A549 (cell line): ENCODE measurements at regions not wholly inside any gene's neighbourhood (a gene's known extent, or its start where the extent isn't known, plus 50 kb on each side); places are given as distances from the start of the nearest gene placed in this dataset.

Source experiments
- ATAC-seq, 2 experiments: fragments of 200-7000 bp in 1 of 2; fragments of >200 bp in 1 of 2; cut with Nextera tagmentation in 1 of 2; cut with Tn5 transposase in 1 of 2; 3 replicates each; pipeline versions ENCODE4 v1.8.0 to v1.9.1; 2018 to 2020; ENCODE audit warnings: mild to moderate bottlenecking in 1 of 2, moderate library complexity in 1 of 2
- CTCF ChIA-PET: fragments of 300-600 bp; sonication (Branson Sonifier 250); formaldehyde crosslinking; extraction: SDS; loops from one replicate; lab custom pipeline; 2021; ENCODE audit warnings: antibody characterized with exemption, inconsistent platforms; lab: Yijun Ruan, JAX
- POLR2A ChIA-PET: fragments of 350-600 bp; formaldehyde crosslinking; extraction: SDS; loops from one replicate; lab custom pipeline; 2021; ENCODE audit warnings: antibody characterized with exemption, inconsistent platforms; lab: Yijun Ruan, JAX
- DNase-seq, 2 experiments: peaks; one replicate each; pipeline versions ENCODE4 v3.0.0 to v3.0.0-alpha.2; 2011 to 2016; ENCODE audit warnings: low read depth in 1 of 2, low spot score in 1 of 2
- FAIRE-seq: peaks from 2 replicates; lab custom pipeline; 2011; peaks lifted over from hg19 to GRCh38; lab: Jason Lieb, UNC
- H3K27ac ChIP-seq, 2 experiments: fragments of >200 bp; sonication (Bioruptor Twin); formaldehyde crosslinking; 3 replicates each; pipeline ENCODE4 v1.5.1; 2016 to 2017
- H3K4me1 ChIP-seq: fragments of >200 bp; sonication (Bioruptor Twin); formaldehyde crosslinking; 3 replicates; pipeline ENCODE4 v1.6.1; 2016
- H3K4me2 ChIP-seq: fragments of >200 bp; sonication (Bioruptor Twin); formaldehyde crosslinking; 3 replicates; pipeline ENCODE4 v1.6.1; 2016
- H3K4me3 ChIP-seq: fragments of >200 bp; sonication (Bioruptor Twin); formaldehyde crosslinking; 3 replicates; pipeline ENCODE4 v1.5.1; 2016
- H3K9me3 ChIP-seq: fragments of >200 bp; sonication (Bioruptor Twin); formaldehyde crosslinking; 3 replicates; pipeline ENCODE4 v1.6.1; 2016
- CBX8 ChIP-seq: fragments of 200-600 bp; sonication (generic); IDR thresholded peaks from 2 replicates; pipeline ENCODE4 v1.6.1; 2016
- CEBPB ChIP-seq, 2 experiments: fragments of >200 bp in 1 of 2; sonication (Bioruptor Twin) in 1 of 2; formaldehyde crosslinking in 1 of 2; IDR thresholded peaks; 2 replicates each; pipeline ENCODE4 v1.6.1; 2012 to 2016
- CHD2 ChIP-seq: fragments of 150-350 bp; IDR thresholded peaks from 2 replicates; pipeline ENCODE4 v1.6.1; 2014; ENCODE audit warnings: low read length; ENCODE audit not compliant: partially characterized antibody
- EHF ChIP-seq: fragments of 250-450 bp; sonication (Bioruptor Pico); IDR thresholded peaks from 2 replicates; pipeline ENCODE4 v1.5.0; 2020; ENCODE audit warnings: mild to moderate bottlenecking
- EP300 ChIP-seq, 2 experiments: fragments of >200 bp; sonication (Bioruptor Twin); formaldehyde crosslinking; IDR thresholded peaks; 2 replicates in 1 of 2; 3 replicates in 1 of 2; pipeline ENCODE4 v1.6.1; 2016 to 2017
- FOSB ChIP-seq: fragments of 250-450 bp; sonication (Bioruptor Pico); IDR thresholded peaks from 2 replicates; pipeline ENCODE4 v1.5.0; 2020; ENCODE audit warnings: mild to moderate bottlenecking, moderate library complexity
- FOSL2 ChIP-seq, 2 experiments: fragments of 450-650 bp in 1 of 2; fragments of >200 bp in 1 of 2; sonication (Bioruptor Twin) in 1 of 2; formaldehyde crosslinking; IDR thresholded peaks; 2 replicates each; pipeline versions ENCODE4 v1.5.0 to v1.6.1; 2016 to 2020; ENCODE audit warnings: mild to moderate bottlenecking in 1 of 2, moderate library complexity in 1 of 2
- FOXS1 ChIP-seq: fragments of 250-450 bp; sonication (Bioruptor Pico); IDR thresholded peaks from 2 replicates; pipeline ENCODE4 v1.5.0; 2020; ENCODE audit warnings: mild to moderate bottlenecking, moderate library complexity
- GATA3 ChIP-seq: IDR thresholded peaks from 2 replicates; pipeline ENCODE4 v1.6.1; 2012; ENCODE audit warnings: borderline replicate concordance
- HEYL ChIP-seq: fragments of 250-450 bp; sonication (Bioruptor Pico); IDR thresholded peaks from 2 replicates; pipeline ENCODE4 v1.8.0; 2021; ENCODE audit warnings: mild to moderate bottlenecking, moderate library complexity
- HOXA7 ChIP-seq: fragments of 250-450 bp; sonication (Bioruptor Pico); IDR thresholded peaks from 2 replicates; pipeline ENCODE4 v1.5.0; 2020; ENCODE audit warnings: mild to moderate bottlenecking, moderate library complexity
- HOXB13 ChIP-seq: fragments of 250-450 bp; sonication (Bioruptor Pico); IDR thresholded peaks from 2 replicates; pipeline ENCODE4 v1.5.0; 2020; ENCODE audit warnings: low read depth, mild to moderate bottlenecking, moderate library complexity
- HOXB5 ChIP-seq: fragments of 250-450 bp; sonication (Bioruptor Pico); IDR thresholded peaks from 2 replicates; pipeline ENCODE4 v1.5.0; 2020; ENCODE audit warnings: mild to moderate bottlenecking, moderate library complexity
- KDM5A ChIP-seq: fragments of 200-600 bp; sonication (generic); IDR thresholded peaks from 2 replicates; pipeline ENCODE4 v1.6.1; 2016; ENCODE audit warnings: antibody characterized with exemption, mild to moderate bottlenecking
- MAZ ChIP-seq: fragments of 150-350 bp; IDR thresholded peaks from 2 replicates; pipeline ENCODE4 v1.6.1; 2014; ENCODE audit warnings: antibody characterized with exemption, low read depth, low read length, borderline replicate concordance
- NFE2L2 ChIP-seq: fragments of 150-350 bp; conservative IDR thresholded peaks from 2 replicates; pipeline ENCODE4 v1.6.1; 2014; ENCODE audit warnings: low read length
- NR3C1 ChIP-seq: fragments of >200 bp; sonication (Bioruptor Twin); formaldehyde crosslinking; IDR thresholded peaks from 3 replicates; pipeline ENCODE4 v1.6.1; 2017
- PHF8 ChIP-seq: fragments of 200-600 bp; sonication (generic); IDR thresholded peaks from 2 replicates; pipeline ENCODE4 v1.6.1; 2016; ENCODE audit warnings: low read depth, mild to moderate bottlenecking, antibody characterized with exemption, moderate library complexity, borderline replicate concordance
- POLR2AphosphoS2 ChIP-seq: conservative IDR thresholded peaks from 2 replicates; pipeline ENCODE4 v1.6.1; 2012; ENCODE audit warnings: low read length, improper control_type of control experiment, inconsistent platforms
- RARB ChIP-seq: fragments of 250-450 bp; sonication (Bioruptor Pico); IDR thresholded peaks from 2 replicates; pipeline ENCODE4 v1.8.0; 2021; ENCODE audit warnings: mild to moderate bottlenecking, moderate library complexity
- RFX5 ChIP-seq: fragments of 450-650 bp; IDR thresholded peaks from 2 replicates; pipeline ENCODE4 v1.7.1; 2014; ENCODE audit warnings: antibody characterized with exemption, mild to moderate bottlenecking, moderate library complexity
- TFCP2L1 ChIP-seq: fragments of 250-450 bp; sonication (Bioruptor Pico); IDR thresholded peaks from 2 replicates; pipeline ENCODE4 v1.5.0; 2021; ENCODE audit warnings: mild to moderate bottlenecking
- ZC3H11A ChIP-seq: fragments of 450-650 bp; IDR thresholded peaks from 2 replicates; pipeline ENCODE4 v1.6.1; 2014; ENCODE audit warnings: antibody characterized with exemption, mild to moderate bottlenecking
- ZNF302 ChIP-seq: fragments of 250-450 bp; sonication (Bioruptor Pico); IDR thresholded peaks from 2 replicates; pipeline ENCODE4 v1.9.0; 2021; ENCODE audit warnings: inconsistent platforms, mild to moderate bottlenecking, moderate library complexity
- WGBS: methylation state at CpG from one replicate; pipeline ENCODE4 v1.1.6; 2017; ENCODE audit errors: missing lambda C conversion rate; 5-methylcytosine and 5-hydroxymethylcytosine counted together
- TF ChIP-seq, protein P1 (sequence below): fragments of 250-450 bp; sonication (Bioruptor Pico); IDR thresholded peaks from 2 replicates; pipeline ENCODE4 v1.5.0; 2020; ENCODE audit warnings: low read depth, mild to moderate bottlenecking, moderate library complexity
- TF ChIP-seq, protein P2 (sequence below): IDR thresholded peaks from 2 replicates; pipeline ENCODE4 v1.6.1; 2012; ENCODE audit warnings: low read depth, borderline replicate concordance
- TF ChIP-seq, protein P3 (sequence below): fragments of >200 bp; sonication (Bioruptor Twin); formaldehyde crosslinking; IDR thresholded peaks from 3 replicates; pipeline ENCODE4 v1.6.1; 2016
- TF ChIP-seq, protein P4 (sequence below): IDR thresholded peaks from 2 replicates; pipeline ENCODE4 v1.6.1; 2012
- TF ChIP-seq, protein P5 (sequence below): fragments of 150-350 bp; IDR thresholded peaks from 2 replicates; pipeline ENCODE4 v1.6.1; 2014; ENCODE audit warnings: low read depth, mild to moderate bottlenecking, low read length

DNA sequence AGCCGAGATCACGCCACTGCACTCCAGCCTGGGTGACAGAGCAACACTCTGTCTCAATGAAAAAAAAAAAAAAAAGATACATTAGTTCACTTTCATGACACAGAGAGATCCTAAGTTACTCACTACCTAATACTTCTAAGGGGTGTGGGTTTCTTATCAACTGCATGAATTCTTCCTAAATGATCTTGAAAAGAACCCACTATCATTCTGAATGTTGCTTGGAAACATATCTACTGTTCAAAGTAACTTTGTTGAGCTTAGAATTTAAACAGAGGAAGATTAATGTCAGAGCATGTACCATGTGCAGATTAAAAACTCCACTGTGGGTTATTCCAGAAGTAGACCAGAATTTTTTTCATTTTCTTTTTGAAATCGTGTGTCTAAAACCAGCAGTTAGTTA lies 241.5 kb downstream of the LTN1 start:
- 14% methylated on average over 1 of the region's 3 CpGs for WGBS
- no peaks in the 10 kb centered on the region for H3K9me3 ChIP-seq
- TF ChIP-seq, protein P1, sequence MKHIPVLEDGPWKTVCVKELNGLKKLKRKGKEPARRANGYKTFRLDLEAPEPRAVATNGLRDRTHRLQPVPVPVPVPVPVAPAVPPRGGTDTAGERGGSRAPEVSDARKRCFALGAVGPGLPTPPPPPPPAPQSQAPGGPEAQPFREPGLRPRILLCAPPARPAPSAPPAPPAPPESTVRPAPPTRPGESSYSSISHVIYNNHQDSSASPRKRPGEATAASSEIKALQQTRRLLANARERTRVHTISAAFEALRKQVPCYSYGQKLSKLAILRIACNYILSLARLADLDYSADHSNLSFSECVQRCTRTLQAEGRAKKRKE (CRISPR knock-in tag) = no peak
- TF ChIP-seq HEYL (CRISPR knock-in tag) (no peak), CEBPB (IDR thresholded peaks at IDR 0.05) (no peak), RFX5 (no peak), CHD2 (no peak), HOXB13 (CRISPR knock-in tag) (no peak), PHF8 (no peak), POLR2AphosphoS2 (no peak), FOXS1 (CRISPR knock-in tag) (no peak), GATA3 (no peak), FOSB (CRISPR knock-in tag) (no peak), FOSL2 (IDR thresholded peaks at IDR 0.05) (no peak), FOSL2 (CRISPR knock-in tag; IDR thresholded peaks at IDR 0.05) (no peak), CBX8 (no peak)
- TF ChIP-seq, protein P2, sequence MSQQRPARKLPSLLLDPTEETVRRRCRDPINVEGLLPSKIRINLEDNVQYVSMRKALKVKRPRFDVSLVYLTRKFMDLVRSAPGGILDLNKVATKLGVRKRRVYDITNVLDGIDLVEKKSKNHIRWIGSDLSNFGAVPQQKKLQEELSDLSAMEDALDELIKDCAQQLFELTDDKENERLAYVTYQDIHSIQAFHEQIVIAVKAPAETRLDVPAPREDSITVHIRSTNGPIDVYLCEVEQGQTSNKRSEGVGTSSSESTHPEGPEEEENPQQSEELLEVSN = no peak
- TF ChIP-seq, protein P3, sequence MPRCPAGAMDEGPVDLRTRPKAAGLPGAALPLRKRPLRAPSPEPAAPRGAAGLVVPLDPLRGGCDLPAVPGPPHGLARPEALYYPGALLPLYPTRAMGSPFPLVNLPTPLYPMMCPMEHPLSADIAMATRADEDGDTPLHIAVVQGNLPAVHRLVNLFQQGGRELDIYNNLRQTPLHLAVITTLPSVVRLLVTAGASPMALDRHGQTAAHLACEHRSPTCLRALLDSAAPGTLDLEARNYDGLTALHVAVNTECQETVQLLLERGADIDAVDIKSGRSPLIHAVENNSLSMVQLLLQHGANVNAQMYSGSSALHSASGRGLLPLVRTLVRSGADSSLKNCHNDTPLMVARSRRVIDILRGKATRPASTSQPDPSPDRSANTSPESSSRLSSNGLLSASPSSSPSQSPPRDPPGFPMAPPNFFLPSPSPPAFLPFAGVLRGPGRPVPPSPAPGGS = no peak
- TF ChIP-seq, protein P4, sequence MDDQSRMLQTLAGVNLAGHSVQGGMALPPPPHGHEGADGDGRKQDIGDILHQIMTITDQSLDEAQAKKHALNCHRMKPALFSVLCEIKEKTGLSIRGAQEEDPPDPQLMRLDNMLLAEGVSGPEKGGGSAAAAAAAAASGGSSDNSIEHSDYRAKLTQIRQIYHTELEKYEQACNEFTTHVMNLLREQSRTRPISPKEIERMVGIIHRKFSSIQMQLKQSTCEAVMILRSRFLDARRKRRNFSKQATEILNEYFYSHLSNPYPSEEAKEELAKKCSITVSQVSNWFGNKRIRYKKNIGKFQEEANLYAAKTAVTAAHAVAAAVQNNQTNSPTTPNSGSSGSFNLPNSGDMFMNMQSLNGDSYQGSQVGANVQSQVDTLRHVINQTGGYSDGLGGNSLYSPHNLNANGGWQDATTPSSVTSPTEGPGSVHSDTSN = no peak
- TF ChIP-seq, protein P5, sequence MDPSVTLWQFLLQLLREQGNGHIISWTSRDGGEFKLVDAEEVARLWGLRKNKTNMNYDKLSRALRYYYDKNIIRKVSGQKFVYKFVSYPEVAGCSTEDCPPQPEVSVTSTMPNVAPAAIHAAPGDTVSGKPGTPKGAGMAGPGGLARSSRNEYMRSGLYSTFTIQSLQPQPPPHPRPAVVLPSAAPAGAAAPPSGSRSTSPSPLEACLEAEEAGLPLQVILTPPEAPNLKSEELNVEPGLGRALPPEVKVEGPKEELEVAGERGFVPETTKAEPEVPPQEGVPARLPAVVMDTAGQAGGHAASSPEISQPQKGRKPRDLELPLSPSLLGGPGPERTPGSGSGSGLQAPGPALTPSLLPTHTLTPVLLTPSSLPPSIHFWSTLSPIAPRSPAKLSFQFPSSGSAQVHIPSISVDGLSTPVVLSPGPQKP = no peak
- H3K27ac ChIP-seq = no peak overlapping the region
- no peak for FAIRE-seq
- no peak overlapping the region for H3K4me2 ChIP-seq
- POLR2A ChIA-PET = no interaction called here
- no peak for DNase-seq
- H3K4me3 ChIP-seq = no peak overlapping the region
- no peak for ATAC-seq
- CTCF ChIA-PET = interaction anchor here (0.8 to 1.1 kb wide), 2 partner anchors 189 to 1901 kb away, joined by 3 to 4 read pairs; no protein-coding TSS in a partner anchor
- H3K4me1 ChIP-seq = no peaks in the 10 kb centered on the region

DNA sequence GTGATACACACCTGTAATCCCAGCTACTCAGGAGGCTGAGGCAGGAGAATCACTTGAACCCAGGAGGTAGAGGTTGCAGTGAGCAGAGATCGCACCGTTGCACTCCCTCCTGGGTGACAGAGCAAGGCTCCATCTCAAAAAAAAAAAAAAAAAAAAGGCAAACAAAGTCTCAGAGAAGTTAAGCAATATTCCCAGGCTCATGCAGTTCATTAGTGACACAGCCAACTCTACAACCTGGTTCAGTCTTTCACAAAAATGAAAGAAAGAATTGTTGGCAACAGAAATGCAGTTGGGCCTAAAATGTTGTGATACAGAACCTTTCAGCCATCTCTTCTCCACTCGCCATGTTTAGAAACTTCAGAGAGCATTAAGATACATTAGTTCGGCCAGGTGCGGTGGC lies 242.1 kb downstream of the LTN1 start:
- no peak for TF ChIP-seq NR3C1
- no peak for TF ChIP-seq EP300 (IDR thresholded peaks at IDR 0.05)
- no peak for TF ChIP-seq HOXA7 (CRISPR knock-in tag)
- TF ChIP-seq, protein P4 = no peak
- no peak for TF ChIP-seq HOXB13 (CRISPR knock-in tag)
- TF ChIP-seq EHF (CRISPR knock-in tag) = no peak
- TF ChIP-seq NFE2L2 = no peak
- TF ChIP-seq GATA3 = no peak
- TF ChIP-seq, protein P1 (CRISPR knock-in tag) = no peak
- TF ChIP-seq KDM5A = no peak
- TF ChIP-seq ZC3H11A = no peak
- no peak for TF ChIP-seq MAZ
- TF ChIP-seq TFCP2L1 (CRISPR knock-in tag) = no peak
- TF ChIP-seq FOSL2 (IDR thresholded peaks at IDR 0.05) = no peak
- no peak for TF ChIP-seq FOSL2 (CRISPR knock-in tag; IDR thresholded peaks at IDR 0.05)
- no peak for TF ChIP-seq HOXB5 (CRISPR knock-in tag)
- no peak for TF ChIP-seq HEYL (CRISPR knock-in tag)
- TF ChIP-seq RARB (CRISPR knock-in tag) = no peak
- TF ChIP-seq ZNF302 (CRISPR knock-in tag) = no peak
- 82% methylated on average over 5 of the region's 5 CpGs for WGBS
- no peak overlapping the region for H3K27ac ChIP-seq
- ChIA-PET CTCF (no interaction called here), POLR2A (no interaction called here)
- no peak overlapping the region for H3K4me2 ChIP-seq
- no peak for FAIRE-seq
- no peaks in the 10 kb centered on the region for H3K9me3 ChIP-seq
- H3K4me1 ChIP-seq = no peaks in the 10 kb centered on the region
- no peak overlapping the region for H3K4me3 ChIP-seq
- no peak for DNase-seq
- ATAC-seq = no peak
